ENCODE measurements at regions not wholly inside any gene's neighbourhood (a gene's known extent, or its start where the extent isn't known, plus 50 kb on each side); places are given as distances from the start of the nearest gene placed in this dataset.

- DNase-seq = no peak
Observed at GRCh38 chr17:79538291-79538690, 72.6 kb downstream of the RBFOX3 start.

GRCh38 chr17:79537686-79538085, 73.2 kb downstream of the RBFOX3 start:
- no peak for DNase-seq

- DNase-seq = no peak
Observed at GRCh38 chr17:79537061-79537460, 73.8 kb downstream of the RBFOX3 start.

DNA sequence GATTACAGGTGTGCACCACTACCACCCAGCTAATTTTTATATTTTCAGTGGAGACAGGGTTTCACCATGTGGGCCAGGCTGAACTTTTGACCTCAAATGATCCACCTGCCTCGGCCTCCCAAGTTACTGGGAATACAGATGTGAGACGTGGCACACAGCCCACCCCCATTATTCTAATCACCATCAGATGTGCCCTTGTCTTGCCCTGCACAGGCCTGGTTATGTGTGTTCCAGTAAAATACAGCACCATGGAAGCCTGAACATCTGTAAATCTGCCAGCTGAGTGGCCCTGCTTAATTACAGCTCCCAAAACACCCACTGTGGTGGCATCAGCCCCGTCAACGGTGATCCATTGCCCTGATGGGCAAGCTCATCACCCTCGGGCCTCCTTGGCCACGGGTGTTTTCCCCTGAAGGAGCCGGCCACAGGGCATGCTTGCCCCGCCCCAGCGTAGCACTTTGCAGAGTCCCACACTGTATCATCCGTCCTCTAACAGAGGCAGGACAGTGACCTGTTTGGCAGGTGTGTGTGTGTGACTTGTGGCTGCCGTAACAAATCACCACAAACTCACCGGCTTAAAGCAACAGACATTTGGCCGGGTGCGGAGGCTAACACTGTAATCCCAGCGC, 74.5 kb downstream of the RBFOX3 start:
- DNase-seq = no peak

- no peak for DNase-seq
Observed at GRCh38 chr17:79535728-79536025, 75.2 kb downstream of the RBFOX3 start.

GRCh38 chr17:79534851-79535727, 75.8 kb downstream of the RBFOX3 start:
- DNase-seq = no peak

- no peak for DNase-seq
Observed at GRCh38 chr17:79534111-79534510, 76.7 kb downstream of the RBFOX3 start.

DNA sequence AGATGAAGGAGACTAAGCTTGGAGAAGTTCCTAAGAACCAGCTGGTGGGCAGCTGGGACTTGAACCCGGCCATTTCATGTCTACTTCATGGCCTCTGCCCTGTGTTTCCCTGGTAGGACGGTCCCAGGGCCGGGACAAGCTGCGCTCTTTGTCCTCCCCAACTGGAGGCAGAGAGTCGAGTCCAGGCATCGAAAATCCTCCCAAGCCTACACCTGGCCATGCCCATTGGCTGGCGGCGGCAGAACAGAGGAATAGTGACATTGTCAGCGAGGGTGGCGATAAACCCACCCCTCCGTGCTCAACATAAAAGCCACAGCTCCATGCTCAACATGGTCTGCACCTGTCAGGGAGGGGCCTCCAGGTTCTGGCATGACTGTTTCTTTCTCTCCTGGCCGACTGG, 77.7 kb downstream of the RBFOX3 start:
- DNase-seq = no peak

GRCh38 chr17:79532107-79532790, 78.6 kb downstream of the RBFOX3 start:
- no peak for DNase-seq

DNA sequence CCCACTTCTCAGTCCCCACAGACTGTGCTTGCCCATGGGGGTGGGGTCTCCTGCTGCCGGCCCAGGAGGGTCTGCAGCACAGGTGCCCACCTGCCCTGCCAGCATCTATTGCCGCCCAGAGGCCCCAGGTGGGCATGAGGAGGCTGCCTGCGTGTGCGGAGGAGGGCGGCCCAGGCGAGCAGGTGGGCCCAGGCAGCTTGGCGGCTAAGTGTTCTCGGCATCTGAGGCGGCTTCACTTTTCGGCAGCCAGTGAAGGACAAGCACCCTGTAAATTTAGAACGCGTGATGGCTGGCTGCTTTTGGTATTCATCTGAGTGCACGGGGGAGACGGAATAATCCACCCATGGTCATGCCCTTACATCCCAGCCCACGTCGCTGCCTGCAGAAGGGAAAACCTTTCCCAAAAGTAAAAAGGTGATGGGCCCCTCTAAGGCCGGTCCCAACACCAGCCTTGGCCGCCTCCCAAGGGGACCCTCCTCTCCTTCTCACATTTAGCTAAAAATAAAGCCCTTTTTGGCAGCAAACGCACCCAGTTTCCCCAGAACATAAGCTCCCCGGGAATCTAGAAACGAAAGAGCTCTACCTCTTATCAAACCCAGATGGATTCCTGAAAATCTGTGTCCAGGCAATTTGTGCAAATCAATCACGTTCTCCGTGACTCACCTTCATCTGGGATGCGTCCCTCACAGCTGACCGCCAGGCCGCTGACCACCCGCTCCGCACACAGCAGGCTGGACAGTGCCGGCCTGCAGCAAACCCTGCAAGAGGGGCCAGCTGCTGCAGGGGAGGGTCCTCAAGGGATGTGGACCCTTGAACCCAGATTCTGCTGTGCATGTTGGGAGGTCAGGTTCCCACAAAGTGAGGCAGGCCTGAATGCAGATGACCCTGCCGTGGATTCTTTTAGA, 79.4 kb downstream of the RBFOX3 start:
- DNase-seq = no peak

GRCh38 chr17:79530361-79531105, 80.3 kb downstream of the RBFOX3 start:
- no peak for DNase-seq

DNA sequence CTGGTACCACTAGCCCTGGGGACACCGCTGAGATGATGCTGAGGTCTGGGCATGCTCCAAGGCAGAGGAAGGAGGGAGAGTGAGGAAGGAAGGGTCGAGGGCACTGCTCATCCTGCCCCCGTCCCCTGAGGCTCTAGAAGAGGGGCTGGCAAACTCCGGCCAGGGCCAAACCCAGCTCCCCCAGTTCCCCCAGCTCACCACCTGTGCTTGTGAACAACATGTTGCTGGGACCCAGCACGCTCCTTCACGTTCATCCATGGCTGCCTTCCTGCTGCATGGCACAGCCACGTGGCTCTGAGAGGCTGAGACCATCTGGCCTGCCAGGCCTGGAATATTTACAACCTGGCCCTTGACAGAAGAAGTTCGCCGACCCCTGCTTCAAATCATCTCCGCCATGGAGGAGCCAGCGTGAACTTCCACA, 81.2 kb downstream of the RBFOX3 start:
- DNase-seq = no peak

DNA sequence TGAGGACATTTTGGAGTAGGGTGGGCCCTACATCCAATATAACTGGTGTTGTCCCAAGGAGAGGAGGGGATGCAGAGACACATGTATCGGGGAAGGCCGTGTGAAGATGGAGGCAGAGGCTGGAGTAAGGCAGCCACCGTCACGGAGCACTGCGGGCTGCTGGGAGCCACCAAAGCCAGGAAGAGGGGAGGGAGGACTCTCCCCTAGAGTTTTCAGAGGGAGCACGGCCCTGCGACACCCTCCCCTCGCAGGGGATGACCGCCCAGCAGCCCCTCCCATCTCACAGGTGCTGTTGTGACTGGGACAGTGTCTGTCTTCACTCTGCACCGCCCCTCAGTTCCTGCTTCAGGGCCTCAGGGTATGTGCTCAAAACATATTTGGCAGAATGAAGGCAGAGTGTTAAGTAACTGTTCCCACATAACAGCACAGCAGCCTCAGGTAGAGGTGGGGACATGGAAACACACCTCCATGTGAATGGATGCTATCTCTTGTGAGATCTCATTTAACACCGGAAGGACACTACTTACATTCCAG, 82.2 kb downstream of the RBFOX3 start:
- DNase-seq = no peak

DNA sequence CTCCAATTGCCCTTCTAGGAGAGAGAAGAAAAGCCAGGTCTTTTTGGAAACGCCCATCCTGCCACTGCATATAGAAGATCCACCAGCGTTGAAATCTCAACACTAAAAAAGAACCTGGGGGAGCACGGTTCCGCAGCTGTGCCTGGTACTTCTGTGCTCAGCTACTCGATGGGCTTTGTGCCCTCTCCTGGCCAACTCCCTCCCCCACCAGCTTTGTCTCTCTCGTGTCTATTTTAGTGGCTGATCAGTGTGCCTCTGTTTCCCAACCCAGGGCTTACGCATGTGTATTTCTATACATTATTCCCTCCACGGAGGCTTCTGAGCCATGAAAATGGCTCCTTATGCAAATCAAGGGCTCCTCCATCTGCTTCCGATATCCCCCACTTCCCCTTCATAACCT, 83.5 kb downstream of the RBFOX3 start:
- DNase-seq = no peak

- DNase-seq = no peak
Observed at GRCh38 chr17:79525793-79526677, 84.8 kb downstream of the RBFOX3 start.

DNA sequence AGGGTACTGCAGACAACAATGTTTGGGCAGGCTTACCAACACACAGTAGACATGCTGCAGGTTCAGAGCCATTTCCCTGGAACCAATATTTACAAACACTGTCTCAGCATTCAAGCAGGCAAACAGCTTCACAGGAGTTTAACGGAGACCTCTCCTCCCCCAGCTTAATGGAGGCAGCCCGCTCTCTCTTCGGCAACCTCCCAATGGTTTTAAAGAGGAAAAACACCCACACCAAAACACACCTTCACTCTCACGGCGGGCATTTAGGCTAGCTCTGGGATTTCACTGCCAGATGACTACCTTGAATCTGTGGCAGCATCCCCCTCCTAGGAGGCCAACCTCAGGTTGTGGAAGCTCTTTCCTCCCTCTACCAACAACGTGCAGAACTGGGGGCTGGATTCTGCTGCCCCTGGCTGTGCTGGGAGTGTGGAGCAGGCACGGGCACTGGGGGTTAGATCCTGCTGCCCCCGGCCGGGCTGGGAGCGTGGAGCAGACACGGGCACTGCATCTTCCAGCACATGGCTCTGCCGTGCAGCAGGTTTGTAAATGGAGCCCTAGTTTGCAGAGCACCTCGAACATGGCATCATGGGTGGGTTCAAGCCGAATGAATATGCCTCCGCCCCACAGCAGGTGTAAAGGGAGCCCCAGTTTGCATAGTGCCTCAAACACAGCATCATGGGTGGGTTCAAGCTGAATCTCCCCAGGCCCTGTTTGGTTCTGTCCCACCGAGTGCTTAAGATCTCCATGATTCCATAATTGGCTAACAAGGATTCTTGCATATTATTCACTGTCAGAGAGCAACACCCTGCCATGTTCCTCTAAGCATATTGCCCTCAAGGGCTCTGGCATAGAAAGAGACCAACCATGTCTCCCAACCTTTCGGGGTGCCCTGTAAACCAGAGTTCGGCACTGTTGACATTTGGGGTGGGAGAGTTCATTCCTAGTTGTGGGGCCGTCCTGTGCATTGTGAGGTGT, 86.4 kb downstream of the RBFOX3 start:
- DNase-seq = no peak

DNA sequence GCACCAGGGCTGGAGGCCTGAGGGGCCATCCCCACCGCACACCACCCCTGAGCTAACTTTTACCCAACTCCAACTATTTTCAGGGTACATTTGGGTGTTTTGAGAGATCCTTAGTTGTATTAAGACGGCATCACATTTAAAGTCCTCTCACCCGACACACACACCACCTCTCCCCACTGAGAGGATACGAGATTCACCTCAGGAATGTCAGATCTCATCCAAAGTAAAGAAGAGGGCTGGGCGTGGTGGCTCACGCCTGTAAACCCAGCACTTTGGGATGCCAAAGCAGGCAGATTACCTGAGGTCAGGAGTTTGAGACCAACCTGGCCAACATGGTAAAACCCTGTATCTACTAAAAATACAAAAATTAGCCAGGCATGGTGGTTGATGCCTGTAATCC, 88.4 kb downstream of the RBFOX3 start:
- DNase-seq = no peak

DNA sequence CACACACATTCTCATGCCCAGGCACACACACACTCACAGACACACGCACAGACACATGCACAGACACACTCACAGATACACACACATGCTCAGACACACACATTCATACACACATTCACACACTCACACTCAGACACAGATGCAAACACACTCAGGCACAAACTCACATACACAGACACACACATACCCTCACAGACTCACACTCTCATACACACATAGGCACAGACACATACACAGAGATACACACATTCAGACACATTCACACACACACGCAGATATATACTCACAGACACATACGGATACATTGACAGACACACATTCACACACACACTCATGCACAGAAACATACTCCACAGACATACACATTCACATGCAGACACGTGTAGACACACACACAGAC, 89.6 kb downstream of the RBFOX3 start:
- no peak for DNase-seq
